Fibroblast of skin of abdomen (primary cell): ENCODE measurements at regions not wholly inside any gene's neighbourhood (a gene's known extent, or its start where the extent isn't known, plus 50 kb on each side); places are given as distances from the start of the nearest gene placed in this dataset.

ENCODE experiments used
- DNase-seq: peaks from one replicate; pipeline ENCODE4 v3.0.0-alpha.2; 2013

DNA sequence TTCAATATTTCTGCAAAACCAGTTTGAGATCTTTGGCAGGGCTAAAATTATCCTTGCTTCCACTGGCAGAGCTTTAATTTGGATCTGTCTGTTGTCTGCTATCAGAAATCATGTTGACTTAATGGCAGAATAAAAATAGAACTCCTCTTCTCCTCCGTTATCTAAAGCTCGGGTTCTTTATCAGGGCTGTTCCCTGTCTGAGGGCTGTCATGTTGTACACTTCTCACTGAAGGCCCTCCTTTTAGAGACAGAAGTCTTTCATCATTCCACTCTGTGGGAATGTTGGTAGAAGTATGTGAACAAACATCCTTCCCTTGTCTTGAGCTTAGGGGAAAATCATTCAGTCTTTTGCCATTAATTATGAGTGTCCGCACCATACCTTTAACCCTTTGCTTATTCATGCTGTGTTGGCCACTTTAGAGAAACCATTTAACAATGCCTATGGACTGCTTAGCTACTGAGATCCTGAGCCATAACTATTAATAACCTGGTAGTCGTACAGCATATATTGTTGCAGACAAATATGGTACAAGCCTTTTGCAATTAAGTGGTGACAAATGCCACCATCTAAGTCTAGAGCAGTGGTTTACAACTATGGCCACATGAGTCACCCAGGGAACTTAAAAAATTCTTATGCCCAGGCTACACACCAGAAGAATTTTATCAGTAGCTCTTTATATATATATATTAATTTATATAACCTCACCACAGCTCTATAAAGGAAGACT is 226.0 kb upstream of the TPM1 start:
- DNase-seq: peak; percentile 39

DNA sequence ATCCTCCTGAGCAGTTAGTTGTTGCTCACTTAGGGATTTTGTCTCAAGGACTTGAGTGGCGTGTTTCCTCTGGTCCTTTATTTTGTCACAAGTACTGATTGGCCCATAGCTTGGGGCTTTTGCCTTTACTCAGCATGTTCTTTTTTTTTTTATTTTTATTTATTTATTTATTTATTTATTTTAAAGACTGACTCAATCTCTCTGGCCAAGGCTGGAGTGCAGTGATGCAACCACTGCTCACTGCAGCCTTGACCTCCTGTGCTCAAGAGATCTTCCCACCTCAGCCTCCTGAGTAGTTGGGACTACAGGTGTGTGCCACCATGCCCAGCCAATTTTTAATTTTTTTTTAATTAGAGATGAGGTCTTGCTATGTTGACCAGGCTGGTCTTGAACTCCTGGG is 223.9 kb upstream of the TPM1 start:
- DNase-seq: no peak

DNA sequence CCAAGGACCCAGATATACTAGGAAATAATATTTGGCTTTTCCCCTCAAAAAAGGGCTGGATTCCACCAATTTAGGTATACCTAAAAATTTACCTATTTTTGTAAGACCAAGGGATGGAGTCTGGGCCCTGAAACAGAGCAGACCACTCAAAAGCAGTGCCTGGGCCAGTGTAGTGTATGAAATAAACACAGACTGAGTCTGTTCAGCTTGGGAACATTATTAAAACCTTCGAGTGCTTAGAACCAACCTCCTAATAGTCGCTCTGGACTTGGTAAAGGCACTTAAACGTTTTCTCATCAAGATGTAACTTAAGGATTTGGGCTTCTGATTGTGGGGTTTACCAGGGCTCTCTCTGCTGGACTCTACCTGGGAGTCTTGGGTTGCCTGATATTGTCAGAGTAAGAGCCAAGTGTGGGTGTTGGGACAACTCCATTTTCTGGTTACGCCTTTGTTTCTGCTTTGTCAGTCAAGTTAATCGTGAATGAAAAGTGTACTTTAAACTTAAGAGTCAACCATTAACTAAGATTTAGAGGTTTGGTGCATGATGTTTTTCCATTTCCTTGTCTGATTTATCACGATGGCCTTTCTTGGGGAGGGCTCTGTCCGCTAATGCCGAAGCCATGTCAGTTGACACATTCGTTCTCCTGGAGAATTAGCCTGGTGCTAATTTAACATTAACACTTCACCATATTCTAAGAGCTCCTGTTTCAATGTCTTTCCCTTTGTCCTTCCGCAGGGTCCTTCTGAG is 221.0 kb upstream of the TPM1 start:
- no peak for DNase-seq

DNA sequence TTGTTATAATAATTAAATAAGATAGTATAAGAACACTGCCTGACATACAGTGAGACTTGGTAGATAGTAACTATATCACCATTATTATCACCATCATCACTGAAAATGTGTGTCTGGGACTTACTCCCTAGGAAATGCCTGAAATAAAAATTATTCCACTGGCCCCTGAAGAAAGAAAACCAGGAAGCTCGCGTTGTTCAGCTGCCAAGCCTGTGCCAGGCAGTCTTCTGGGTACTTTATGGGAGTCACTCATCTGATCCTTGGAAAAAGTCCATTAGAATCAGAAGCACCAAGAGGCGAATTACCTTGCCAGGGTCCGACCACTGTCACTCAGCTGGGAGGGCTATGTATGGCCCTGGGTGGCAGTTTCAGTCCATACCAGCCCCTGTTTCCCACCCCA is 220.3 kb upstream of the TPM1 start:
- no peak for DNase-seq

DNA sequence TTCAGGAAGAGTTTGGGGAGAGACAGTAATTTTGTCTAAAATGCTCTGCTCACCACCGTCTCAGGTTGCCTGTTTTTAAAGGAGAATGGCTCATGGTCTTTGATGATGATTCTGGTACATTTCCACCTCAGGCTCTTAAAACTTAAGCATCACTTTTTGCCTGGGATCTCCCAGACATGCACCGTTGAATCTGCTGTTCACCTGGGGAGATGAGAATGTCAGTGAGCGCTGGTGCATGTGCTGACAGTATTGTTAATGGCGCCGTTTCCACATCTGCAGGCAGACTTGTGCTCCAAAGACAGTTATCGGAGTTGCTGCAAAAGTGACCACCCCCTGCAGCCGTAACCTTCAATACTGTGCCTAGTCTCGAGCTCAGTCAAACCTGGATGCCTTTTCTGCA is 219.0 kb upstream of the TPM1 start:
- DNase-seq: no peak

DNA sequence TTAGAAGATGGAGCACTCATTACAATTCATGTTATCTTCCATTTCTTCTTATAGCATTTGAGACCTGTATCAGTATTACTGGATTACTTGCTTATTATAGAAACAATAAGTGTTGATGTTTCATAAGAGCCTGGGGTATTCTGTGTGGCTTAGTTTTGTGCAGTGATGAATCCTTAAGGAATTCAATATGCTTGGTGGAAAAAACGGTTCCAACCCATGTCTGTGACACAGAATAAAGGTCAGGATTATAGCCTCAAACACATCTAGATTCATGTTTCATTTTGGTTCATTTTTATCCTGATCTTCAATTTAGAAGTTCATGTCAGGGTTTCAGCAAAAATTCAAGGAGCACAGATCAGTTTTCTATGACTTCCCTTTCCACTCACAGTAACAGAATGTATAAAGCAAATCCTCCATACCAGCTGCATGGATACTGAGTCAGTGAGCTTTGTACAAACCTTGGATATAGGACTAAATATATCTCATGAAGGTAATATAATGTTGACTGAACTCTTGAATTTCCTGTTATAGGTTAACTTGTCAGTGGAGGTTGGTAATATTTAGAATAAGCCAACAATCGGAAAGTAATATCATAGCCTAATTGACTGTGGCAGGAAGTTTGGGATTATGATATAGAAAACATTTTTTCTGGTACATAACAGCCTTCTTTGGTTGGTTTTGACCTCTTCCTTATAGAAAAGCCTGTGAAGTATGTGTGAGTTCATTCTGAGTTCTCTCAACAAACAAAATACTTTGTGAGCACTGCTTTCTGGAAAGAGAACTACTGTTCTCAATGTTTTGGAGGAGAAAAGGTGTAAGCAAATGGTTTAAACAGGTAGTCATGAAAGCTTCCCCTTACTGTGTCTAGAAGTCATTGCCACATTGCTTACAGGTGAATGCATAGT is 218.2 kb upstream of the TPM1 start:
- DNase-seq: peak; percentile 79

DNA sequence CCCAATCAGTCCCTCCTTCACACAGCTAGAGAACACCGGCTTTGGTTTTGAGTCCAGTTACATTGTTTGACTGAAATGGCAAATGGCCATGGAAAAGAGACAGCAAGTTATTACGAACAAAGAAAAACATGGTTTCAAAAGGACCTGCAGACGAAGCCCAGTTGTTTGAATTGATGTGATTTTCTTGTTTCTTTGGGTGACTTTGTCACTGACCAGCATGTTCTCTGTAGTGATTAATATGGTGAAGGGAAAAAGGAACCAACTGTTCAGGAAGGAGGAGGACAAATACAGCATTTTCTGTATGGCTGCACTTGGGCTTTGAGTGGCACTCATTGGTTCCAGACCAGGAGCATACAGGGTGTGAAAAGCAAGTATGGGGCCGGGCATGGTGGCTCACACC is 217.4 kb upstream of the TPM1 start:
- DNase-seq: no peak

DNA sequence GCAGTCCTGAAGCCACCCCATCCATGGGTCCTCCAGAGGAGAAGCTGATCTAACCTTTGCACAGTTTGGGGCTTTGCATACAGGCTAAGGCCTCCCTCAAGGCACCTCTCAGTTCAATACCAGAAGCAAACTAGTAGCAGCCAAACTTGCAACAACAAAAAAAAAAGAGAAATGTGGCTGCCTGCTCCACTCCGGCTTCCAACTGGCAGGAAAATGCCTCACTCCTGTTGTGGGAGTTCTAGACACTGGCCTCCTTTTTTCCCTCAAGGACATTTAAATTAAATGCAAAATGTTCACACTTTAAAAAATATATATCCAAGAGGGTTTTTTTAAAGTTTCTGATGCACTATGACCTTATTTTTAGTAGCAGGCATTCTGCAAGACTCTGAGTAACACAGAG is 216.0 kb upstream of the TPM1 start:
- DNase-seq: no peak

DNA sequence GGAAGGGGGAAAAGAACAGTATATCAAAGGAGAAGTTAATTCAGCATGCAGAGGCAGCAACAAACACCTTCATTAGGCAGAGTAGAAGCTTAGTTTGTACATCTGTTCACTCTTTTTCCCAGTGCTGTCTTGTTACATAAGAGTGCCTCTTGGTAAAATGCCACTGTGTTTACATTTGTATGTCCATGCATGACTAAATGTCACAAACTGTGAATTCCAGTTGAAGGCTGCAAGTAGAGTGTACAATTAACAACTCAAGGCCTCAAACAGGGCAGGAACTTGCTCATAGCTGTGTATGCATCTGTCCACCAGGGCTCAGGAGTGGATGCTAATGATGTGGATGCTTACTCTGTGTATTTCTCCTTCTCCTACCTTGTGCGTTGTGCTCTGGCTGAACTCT is 214.2 kb upstream of the TPM1 start:
- DNase-seq: no peak

DNA sequence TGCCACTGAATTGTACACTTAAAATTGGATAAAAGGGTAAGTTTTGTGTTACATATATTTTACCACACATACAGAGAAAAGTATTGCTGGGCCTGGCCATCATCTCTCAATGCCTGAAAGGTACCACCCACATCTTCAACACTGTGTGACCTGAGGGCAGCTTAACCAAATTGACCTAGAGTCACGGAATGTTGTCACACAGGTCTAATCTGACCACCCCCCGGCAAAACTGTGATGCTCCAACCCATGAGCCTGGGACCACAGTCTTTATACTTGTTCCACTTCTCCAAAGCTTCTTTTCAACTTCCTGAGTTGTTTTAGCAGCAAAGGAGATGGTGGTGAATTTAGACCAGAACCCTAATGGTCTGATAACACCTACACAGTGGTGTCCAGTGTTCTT is 210.3 kb upstream of the TPM1 start:
- DNase-seq: no peak

DNA sequence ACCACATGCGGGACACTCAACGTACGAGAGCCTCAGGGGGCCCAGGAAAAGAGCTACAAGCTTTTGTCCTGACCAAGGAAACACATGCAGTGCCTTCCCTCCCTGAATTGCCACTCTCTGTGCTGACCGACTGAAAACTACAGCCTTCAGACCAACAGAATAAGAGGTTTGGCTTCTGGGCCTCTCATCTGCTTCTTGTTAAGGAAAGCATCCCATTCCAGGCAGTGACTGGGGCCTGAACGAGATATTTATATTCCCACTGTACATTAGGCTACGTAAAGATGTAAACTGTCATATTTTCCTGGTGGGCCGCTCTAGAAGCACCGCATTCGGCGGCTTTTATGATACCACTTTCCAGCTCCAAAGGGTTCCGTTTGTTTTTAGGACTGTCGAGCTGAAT is 208.9 kb upstream of the TPM1 start:
- peak; percentile 71 for DNase-seq

DNA sequence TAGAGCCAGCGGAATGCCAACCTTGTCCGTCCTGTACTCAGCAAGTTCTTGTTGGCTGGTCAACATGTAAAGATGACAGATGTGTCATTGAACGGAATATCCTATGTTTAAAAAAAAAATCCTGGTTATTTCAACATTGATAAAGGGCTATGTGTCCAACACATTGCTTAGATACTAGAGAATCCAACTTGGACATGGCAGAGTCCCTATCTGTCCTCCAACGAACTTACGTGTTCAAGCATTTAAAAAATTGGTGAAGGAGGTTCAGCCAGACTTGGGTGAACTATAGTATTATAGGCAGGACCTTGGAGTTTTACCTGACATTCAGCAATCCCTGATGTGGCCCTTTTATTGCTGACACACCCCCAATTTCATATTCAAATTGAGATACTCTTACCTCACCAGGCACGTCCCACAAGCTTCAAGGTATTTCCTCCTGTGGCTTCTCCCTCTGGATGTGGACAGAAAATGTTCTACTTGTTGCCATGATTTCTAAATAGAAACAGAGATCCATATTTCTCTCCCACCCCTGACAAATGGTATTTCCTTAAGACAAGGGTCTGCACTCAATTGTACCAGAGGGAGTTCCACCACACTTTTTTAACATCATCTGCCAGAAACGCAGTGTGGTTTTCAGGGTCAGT is 207.7 kb upstream of the TPM1 start:
- no peak for DNase-seq

DNA sequence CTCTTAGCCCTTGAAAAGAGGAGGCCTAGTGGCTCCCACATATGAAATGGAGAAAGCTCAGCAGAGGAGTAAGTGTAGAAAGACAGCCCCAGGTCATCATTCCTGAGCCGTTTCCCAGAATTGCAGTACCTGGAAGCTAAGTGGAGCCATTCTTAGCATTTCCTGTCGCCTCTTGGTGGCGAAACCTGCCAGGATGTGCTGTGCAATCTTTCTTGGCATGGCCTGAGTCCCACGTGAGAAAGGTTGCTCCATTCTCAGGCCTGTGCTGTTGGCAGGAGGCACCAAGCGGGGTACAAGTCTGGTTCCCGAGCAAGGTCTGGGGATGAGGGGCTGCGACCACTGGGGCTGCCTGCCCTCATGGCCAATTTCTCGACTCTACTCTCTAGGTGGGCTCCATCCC is 207.2 kb upstream of the TPM1 start:
- DNase-seq: no peak

DNA sequence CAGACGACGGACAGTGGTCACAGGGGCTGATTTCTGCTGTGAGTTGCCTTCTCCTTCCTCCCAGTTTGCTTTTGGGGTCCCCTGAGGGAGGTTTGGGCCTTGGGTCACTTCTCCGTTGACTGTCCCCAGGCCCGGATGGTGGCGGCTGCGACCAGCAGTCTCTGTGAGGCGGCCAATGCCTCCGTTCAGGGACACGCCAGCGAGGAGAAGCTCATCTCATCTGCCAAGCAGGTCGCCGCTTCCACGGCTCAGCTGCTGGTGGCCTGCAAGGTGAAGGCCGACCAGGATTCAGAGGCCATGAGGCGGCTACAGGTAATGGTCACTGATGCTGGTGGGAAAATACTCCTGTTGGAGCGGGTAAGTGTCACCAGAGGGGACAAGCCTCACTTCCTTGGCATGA is 206.8 kb upstream of the TPM1 start:
- DNase-seq: no peak

DNA sequence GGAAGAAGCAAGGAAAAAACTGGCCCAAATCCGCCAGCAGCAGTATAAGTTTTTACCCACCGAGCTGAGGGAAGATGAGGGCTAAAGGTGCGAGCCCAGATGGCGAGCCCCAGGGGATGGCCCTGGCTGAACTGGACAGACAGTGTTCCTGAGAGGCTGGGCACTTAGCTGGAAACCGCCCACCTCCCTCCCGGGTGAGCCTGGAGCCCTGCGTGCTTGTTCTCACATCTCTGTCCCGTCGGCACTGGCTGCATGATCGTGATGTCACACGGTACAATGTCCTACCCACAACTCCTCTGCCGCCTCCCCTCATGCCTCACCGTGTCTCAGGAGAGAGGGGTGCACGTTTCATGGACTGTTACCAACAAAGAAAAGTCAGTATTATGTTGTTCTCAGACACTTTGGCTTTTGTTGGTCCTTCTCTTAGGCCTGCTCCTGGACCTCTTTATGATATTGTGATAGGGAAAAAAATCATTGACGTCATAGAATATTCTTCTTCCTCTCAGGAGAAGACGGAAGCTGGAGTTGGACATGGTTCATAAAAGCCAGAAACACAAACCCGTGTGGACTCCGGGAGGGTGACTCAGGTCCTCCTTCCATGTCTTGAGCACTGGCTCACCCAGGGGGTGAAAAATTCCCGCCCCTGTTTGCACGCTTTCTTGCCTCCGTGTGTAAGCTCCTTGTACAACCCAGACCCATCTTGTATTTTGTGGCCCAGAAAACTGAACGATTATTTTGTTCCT is 201.8 kb upstream of the TPM1 start:
- no peak for DNase-seq

DNA sequence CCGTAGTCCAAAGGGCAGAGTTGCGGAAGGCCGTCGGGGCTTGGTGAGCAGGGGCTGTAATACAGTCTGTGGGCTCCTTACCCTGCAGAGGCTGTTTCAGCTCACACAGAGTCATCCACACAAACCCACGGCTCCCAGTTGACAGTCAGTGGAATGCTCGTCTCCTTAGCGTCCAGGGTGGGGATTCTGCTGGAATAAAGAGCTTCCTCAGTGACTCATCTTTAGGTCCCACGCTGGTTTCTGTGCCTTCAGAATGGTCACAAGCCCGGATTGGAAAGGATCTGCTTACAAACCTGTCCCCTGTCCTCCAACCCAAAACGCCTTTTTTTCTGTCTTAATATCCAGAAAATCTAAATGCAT is 201.3 kb upstream of the TPM1 start:
- peak; percentile 44 for DNase-seq

DNA sequence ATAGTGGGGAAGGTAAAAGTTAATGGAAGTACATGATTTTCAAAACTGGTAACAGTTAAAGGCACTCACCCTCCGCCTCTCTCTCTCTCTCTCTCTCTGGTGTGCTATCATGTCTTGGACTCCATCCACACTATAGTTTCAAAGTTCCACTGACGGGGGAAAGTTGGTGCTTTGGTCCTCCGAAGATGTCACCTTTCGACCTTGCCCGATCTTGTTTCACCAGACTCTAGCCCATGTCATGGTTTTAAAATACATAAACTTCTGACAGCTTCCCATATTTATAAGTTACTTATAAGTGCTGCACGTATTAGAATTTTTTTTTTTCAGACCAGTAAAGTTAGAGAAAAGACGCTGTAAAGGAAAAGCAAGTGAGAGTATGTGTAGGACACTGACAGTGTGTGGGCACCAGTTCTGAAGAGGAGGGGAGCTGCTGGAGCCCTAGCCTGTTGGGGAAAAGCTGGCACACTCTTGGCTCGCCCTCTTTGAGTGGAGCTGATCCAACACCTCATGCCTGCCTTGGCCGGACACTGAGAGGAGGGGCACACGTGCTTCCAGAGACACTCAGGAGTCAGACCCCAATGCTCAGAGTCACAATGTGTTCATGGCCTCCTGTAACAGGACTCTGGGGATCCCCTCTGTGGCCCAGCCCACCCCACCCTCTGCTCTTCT is 200.5 kb upstream of the TPM1 start:
- no peak for DNase-seq

DNA sequence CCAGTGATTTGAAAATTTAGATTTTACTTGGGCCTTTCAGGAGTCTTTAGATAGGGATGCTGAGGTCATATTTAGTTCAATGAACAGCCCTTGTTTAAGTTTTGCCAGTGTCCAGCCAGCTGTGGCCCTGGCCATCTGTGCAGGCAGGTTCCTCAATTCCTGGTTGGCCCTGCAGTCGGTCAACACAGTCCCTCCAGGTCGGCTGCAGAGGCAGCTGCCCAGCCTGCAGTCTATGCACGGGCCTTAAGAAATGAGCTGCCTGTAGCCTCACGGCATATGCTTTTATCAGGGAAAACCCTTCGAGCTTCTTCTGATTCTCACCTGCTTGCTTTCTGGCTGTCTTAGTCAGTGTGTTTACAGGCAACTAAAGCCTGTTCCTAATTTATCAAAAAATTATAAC is 199.2 kb upstream of the TPM1 start:
- DNase-seq: no peak

DNA sequence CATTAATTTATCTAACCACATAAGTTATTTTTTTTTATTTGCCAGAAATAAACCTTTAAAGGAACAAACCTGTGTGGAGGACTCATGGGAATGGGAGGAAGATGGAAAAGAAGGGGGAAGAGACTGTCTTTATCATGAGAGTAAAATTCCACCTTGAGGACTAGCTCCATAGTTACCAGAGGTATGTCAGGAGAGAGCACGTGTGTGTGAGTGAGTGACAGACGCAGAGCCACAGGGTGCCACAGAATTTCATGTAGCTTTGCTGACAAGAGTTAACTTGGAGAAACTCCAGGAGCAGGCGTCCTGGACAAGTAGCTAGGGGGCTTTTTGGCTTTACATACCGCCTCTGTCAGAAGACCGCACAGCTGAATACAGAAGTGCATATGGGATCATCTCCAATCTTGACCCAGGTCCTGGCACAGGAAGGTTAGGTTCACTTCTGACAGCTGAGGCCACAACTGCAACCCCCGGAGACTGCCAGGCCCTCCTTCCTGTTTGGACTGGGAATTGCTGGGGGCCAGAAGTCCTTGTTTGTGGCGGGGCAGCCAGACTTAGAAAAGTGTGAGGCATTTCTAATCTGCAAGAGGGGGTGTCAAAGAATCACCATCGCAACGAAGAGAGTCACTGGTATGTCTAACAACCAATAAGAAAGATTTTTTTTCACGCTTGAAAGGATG is 197.8 kb upstream of the TPM1 start:
- peak; percentile 54 for DNase-seq

DNA sequence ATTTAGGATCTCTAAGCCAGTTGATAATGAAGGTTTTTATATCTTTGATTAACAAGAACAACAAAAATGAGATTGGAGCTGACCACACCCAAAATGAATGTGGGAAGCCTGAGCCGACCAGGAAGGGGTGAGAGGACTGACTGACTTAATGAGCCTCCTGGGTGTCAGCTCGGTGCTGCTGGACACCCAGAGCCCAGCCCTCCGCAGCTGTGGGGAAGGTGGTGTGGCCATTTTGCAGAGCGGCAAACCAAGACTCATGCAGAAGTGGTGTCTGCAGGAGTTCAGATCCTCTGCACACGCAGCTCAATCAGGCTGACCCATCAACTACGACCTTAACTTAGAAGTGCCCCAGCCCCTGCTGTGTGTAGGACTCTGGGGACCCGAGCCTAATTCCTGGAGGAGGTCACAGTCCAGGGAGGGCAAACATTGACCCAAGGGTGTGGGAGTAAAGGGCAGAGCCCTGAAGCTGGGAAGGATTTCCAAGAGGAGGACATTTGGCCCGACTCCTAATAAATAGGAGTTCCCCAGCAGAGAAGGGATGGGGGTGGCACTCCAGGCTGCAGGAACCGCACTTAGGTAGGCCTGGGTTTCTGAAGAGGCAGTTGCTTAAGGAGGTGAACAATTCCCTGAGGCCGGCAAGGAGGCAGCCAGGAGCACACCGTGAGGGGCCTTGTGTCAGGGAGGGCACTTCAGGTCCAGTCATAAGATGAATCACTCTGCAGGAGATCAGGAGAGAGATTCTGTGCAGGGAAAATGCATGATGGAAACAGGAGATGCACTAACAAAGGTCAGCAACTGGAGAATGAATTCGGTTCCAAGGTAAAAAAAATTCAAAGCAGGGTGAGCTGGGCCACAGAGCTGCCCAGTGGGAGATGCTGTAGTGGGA is 197.1 kb upstream of the TPM1 start:
- DNase-seq: no peak
